ENCODE measurements at regions not wholly inside any gene's neighbourhood (a gene's known extent, or its start where the extent isn't known, plus 50 kb on each side); places are given as distances from the start of the nearest gene placed in this dataset.

GRCh38 chr13:94933936-94934335, 221.6 kb upstream of the SOX21 start:
- no peak for DNase-seq (ENCODE audit: low read depth)
- TF ChIP-seq, protein P1, sequence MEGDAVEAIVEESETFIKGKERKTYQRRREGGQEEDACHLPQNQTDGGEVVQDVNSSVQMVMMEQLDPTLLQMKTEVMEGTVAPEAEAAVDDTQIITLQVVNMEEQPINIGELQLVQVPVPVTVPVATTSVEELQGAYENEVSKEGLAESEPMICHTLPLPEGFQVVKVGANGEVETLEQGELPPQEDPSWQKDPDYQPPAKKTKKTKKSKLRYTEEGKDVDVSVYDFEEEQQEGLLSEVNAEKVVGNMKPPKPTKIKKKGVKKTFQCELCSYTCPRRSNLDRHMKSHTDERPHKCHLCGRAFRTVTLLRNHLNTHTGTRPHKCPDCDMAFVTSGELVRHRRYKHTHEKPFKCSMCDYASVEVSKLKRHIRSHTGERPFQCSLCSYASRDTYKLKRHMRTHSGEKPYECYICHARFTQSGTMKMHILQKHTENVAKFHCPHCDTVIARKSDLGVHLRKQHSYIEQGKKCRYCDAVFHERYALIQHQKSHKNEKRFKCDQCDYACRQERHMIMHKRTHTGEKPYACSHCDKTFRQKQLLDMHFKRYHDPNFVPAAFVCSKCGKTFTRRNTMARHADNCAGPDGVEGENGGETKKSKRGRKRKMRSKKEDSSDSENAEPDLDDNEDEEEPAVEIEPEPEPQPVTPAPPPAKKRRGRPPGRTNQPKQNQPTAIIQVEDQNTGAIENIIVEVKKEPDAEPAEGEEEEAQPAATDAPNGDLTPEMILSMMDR (IDR thresholded peaks at IDR 0.05; ENCODE audit: insufficient read depth, low read length), result no peak
- H3K4me3 ChIP-seq (ENCODE audit: low read depth, low read length), result no peak overlapping the region

DNA sequence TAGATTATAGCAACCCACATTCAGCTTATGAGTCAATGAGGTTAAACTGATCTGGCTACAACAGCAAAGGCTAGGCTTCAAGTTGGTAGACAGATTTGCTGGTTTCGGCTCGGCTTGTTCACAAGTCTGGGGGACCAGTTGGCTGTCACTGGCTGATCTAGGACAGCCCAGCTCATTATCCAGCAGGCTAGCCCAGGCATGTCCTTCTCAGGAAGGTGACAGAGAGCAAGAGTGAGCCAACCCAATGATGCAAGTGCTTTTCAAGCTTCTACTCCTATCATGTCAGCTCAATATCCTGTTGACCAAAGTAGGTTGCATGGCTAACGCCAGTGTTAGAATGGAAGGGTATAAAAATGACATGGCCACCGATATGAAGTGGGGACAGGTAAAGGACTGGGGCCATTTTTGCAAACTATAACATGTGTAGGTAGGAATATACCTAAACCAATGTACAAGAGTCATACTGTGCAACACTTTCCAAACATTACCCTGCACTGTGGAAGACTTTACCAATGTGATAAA, 220.9 kb upstream of the SOX21 start:
- TF ChIP-seq, protein P1 (IDR thresholded peaks at IDR 0.05; ENCODE audit: insufficient read depth, low read length), result no peak
- DNase-seq (ENCODE audit: low read depth), result no peak
- no peak overlapping the region for H3K4me3 ChIP-seq (ENCODE audit: low read depth, low read length)

- TF ChIP-seq, protein P1 (IDR thresholded peaks at IDR 0.05; ENCODE audit: insufficient read depth, low read length), result no peak
- no peak overlapping the region for H3K4me3 ChIP-seq (ENCODE audit: low read depth, low read length)
- DNase-seq (ENCODE audit: low read depth), result no peak
These were observed 215.9 kb upstream of the SOX21 start for GRCh38 chr13:94928127-94928775.

GRCh38 chr13:94925263-94925662, 212.9 kb upstream of the SOX21 start:
- TF ChIP-seq, protein P1 (IDR thresholded peaks at IDR 0.05; ENCODE audit: insufficient read depth, low read length), result no peak

GRCh38 chr13:94921181-94921580, 208.8 kb upstream of the SOX21 start:
- no peak for DNase-seq (ENCODE audit: low read depth)
- no peak overlapping the region for H3K4me3 ChIP-seq (ENCODE audit: low read depth, low read length)
- TF ChIP-seq, protein P1 (IDR thresholded peaks at IDR 0.05; ENCODE audit: insufficient read depth, low read length), result no peak

More at GRCh38 chr13:94925263-94925662, 212.9 kb upstream of the SOX21 start:
- H3K4me3 ChIP-seq (ENCODE audit: low read depth, low read length), result no peak overlapping the region
- DNase-seq (ENCODE audit: low read depth), result no peak

- no peak for DNase-seq (ENCODE audit: low read depth)
- TF ChIP-seq, protein P1 (IDR thresholded peaks at IDR 0.05; ENCODE audit: insufficient read depth, low read length), result no peak
- no peak overlapping the region for H3K4me3 ChIP-seq (ENCODE audit: low read depth, low read length)
These were observed 208.2 kb upstream of the SOX21 start for GRCh38 chr13:94920578-94920977.

GRCh38 chr13:94917824-94918223, 205.5 kb upstream of the SOX21 start:
- DNase-seq (ENCODE audit: low read depth), result no peak
- TF ChIP-seq, protein P1 (IDR thresholded peaks at IDR 0.05; ENCODE audit: insufficient read depth, low read length), result no peak

More at GRCh38 chr13:94917824-94918223, 205.5 kb upstream of the SOX21 start:
- no peak overlapping the region for H3K4me3 ChIP-seq (ENCODE audit: low read depth, low read length)
